NCI-H524 (cell line): ENCODE measurements at regions not wholly inside any gene's neighbourhood (a gene's known extent, or its start where the extent isn't known, plus 50 kb on each side); places are given as distances from the start of the nearest gene placed in this dataset.

Source experiments
- DNase-seq, 2 experiments: peaks; one replicate each; lab custom pipeline; 2025; lab: John Stamatoyannopoulos, UW

- DNase-seq: no peak
These were observed 445.9 kb upstream of the ANO3 start for GRCh38 chr11:25886036-25886435.

- DNase-seq: no peak
These were observed 441.2 kb upstream of the ANO3 start for GRCh38 chr11:25890626-25891260.

- DNase-seq: no peak
These were observed 440.0 kb upstream of the ANO3 start for GRCh38 chr11:25891960-25892359.

GRCh38 chr11:25899617-25900160 is 432.2 kb upstream of the ANO3 start:
- no peak for DNase-seq

- no peak for DNase-seq
These were observed 431.1 kb upstream of the ANO3 start for GRCh38 chr11:25900814-25901213.

GRCh38 chr11:25901415-25901814 is 430.5 kb upstream of the ANO3 start:
- DNase-seq: no peak

- DNase-seq: no peak
These were observed 429.5 kb upstream of the ANO3 start for GRCh38 chr11:25902476-25902875.

GRCh38 chr11:25908726-25909125 is 423.2 kb upstream of the ANO3 start:
- DNase-seq: no peak

- DNase-seq: peak in 1 of 2 experiments; percentile 3
These were observed 421.8 kb upstream of the ANO3 start for GRCh38 chr11:25910086-25910485.

- DNase-seq: no peak
These were observed 411.6 kb upstream of the ANO3 start for GRCh38 chr11:25920356-25920755.

GRCh38 chr11:25924586-25924985 is 407.3 kb upstream of the ANO3 start:
- no peak for DNase-seq

GRCh38 chr11:25925359-25925758 is 406.6 kb upstream of the ANO3 start:
- no peak for DNase-seq

GRCh38 chr11:25927411-25927953 is 404.4 kb upstream of the ANO3 start:
- no peak for DNase-seq

GRCh38 chr11:25928076-25928475 is 403.9 kb upstream of the ANO3 start:
- DNase-seq: no peak

- DNase-seq: no peak
These were observed 393.0 kb upstream of the ANO3 start for GRCh38 chr11:25938952-25939351.

GRCh38 chr11:25939691-25940090 is 392.2 kb upstream of the ANO3 start:
- no peak for DNase-seq

- DNase-seq: no peak
These were observed 390.6 kb upstream of the ANO3 start for GRCh38 chr11:25941353-25941752.

- no peak for DNase-seq
These were observed 388.9 kb upstream of the ANO3 start for GRCh38 chr11:25943031-25943430.

- no peak for DNase-seq
These were observed 387.9 kb upstream of the ANO3 start for GRCh38 chr11:25943777-25944661.

- no peak for DNase-seq
These were observed 382.0 kb upstream of the ANO3 start for GRCh38 chr11:25949918-25950317.

GRCh38 chr11:25953006-25953405 is 378.9 kb upstream of the ANO3 start:
- no peak for DNase-seq

GRCh38 chr11:25958045-25958444 is 373.9 kb upstream of the ANO3 start:
- no peak for DNase-seq

- DNase-seq: peak in 1 of 2 experiments; percentile 8
These were observed 370.4 kb upstream of the ANO3 start for GRCh38 chr11:25961539-25961938.
